HEK293 (cell line): ENCODE measurements at regions not wholly inside any gene's neighbourhood (a gene's known extent, or its start where the extent isn't known, plus 50 kb on each side); places are given as distances from the start of the nearest gene placed in this dataset.
"Not testable (repeated sequence)": the region's sequence is repeated elsewhere in the genome, so short reads cannot be mapped to it uniquely, and the experiment has no call there.

Source experiments
- CTCF ChIA-PET: fragments of 350-600 bp; formaldehyde crosslinking; extraction: SDS; loops from one replicate; lab custom pipeline; 2021; ENCODE audit warnings: antibody characterized with exemption; lab: Yijun Ruan, JAX
- POLR2A ChIA-PET: fragments of 300-600 bp; formaldehyde crosslinking; extraction: SDS; loops from one replicate; lab custom pipeline; 2020; ENCODE audit warnings: antibody characterized with exemption, inconsistent platforms; lab: Yijun Ruan, JAX
- H3K27ac ChIP-seq: fragments of 200-500 bp; sonication (Bioruptor generic); 2 replicates; pipeline ENCODE4 v1.5.1; 2014; ENCODE audit warnings: low read depth, low read length, control low read depth, inconsistent platforms; ENCODE audit errors: extremely low read depth
- H3K36me3 ChIP-seq, 2 experiments: fragments of 200-500 bp in 1 of 2; sonication (Bioruptor generic) in 1 of 2; 1 replicate in 1 of 2; 2 replicates in 1 of 2; pipeline ENCODE4 v1.5.1; 2014 to 2017; ENCODE audit warnings: inconsistent platforms in 2 of 2, low read length in 2 of 2; ENCODE audit not compliant: control insufficient read depth in 2 of 2, insufficient read depth in 1 of 2
- H3K4me1 ChIP-seq: fragments of 200-500 bp; sonication (Bioruptor generic); 2 replicates; pipeline ENCODE4 v1.5.1; 2014; ENCODE audit warnings: mild to moderate bottlenecking, low read length, inconsistent platforms; ENCODE audit not compliant: control insufficient read depth, insufficient read depth
- H3K4me3 ChIP-seq: 2 replicates; pipeline ENCODE4 v1.5.1; 2011; ENCODE audit warnings: low read depth, mild to moderate bottlenecking, control low read depth, low read length, moderate library complexity
- H3K9me3 ChIP-seq: fragments of 200-500 bp; sonication (Bioruptor generic); 2 replicates; pipeline ENCODE4 v1.5.1; 2014; ENCODE audit warnings: low read depth, low read length, inconsistent platforms; ENCODE audit not compliant: control insufficient read depth, insufficient read depth
- FEZF1 ChIP-seq: fragments of 450-650 bp; formaldehyde crosslinking; IDR thresholded peaks from 2 replicates; pipeline ENCODE4 v1.5.1; 2016; ENCODE audit warnings: missing biosample characterization, missing genetic modification characterization
- KLF10 ChIP-seq: fragments of 450-650 bp; IDR thresholded peaks from 2 replicates; pipeline ENCODE4 v1.5.1; 2018; ENCODE audit warnings: missing biosample characterization, mild to moderate bottlenecking, missing genetic modification characterization
- KLF7 ChIP-seq: fragments of 450-650 bp; formaldehyde crosslinking; IDR thresholded peaks from 2 replicates; pipeline ENCODE4 v1.5.1; 2016; ENCODE audit warnings: missing biosample characterization, missing genetic modification characterization, borderline replicate concordance
- OSR2 ChIP-seq: fragments of 450-650 bp; formaldehyde crosslinking; IDR thresholded peaks from 2 replicates; pipeline ENCODE4 v1.5.1; 2016; ENCODE audit warnings: missing biosample characterization, missing genetic modification characterization
- OVOL3 ChIP-seq: fragments of 450-650 bp; formaldehyde crosslinking; IDR thresholded peaks from 2 replicates; pipeline ENCODE4 v1.5.1; 2016; ENCODE audit warnings: missing biosample characterization, missing genetic modification characterization
- SCRT1 ChIP-seq: fragments of 450-650 bp; formaldehyde crosslinking; IDR thresholded peaks from 2 replicates; pipeline ENCODE4 v1.5.1; 2016; ENCODE audit warnings: missing biosample characterization, missing genetic modification characterization, borderline replicate concordance
- WT1 ChIP-seq: fragments of 450-650 bp; formaldehyde crosslinking; IDR thresholded peaks from 2 replicates; pipeline ENCODE4 v1.5.1; 2016; ENCODE audit warnings: missing biosample characterization, missing genetic modification characterization
- ZNF423 ChIP-seq: fragments of 450-650 bp; formaldehyde crosslinking; IDR thresholded peaks from 2 replicates; pipeline ENCODE4 v1.5.1; 2016; ENCODE audit warnings: missing biosample characterization, missing genetic modification characterization
- ZNF610 ChIP-seq: fragments of 450-650 bp; formaldehyde crosslinking; IDR thresholded peaks from 2 replicates; pipeline ENCODE4 v1.5.1; 2016; ENCODE audit warnings: missing biosample characterization, missing genetic modification characterization, borderline replicate concordance
- ZNF843 ChIP-seq: fragments of 450-650 bp; formaldehyde crosslinking; IDR thresholded peaks from 2 replicates; pipeline ENCODE4 v1.5.1; 2016; ENCODE audit warnings: missing biosample characterization, missing genetic modification characterization
- ZXDB ChIP-seq: fragments of 450-650 bp; formaldehyde crosslinking; IDR thresholded peaks from 2 replicates; pipeline ENCODE4 v1.5.1; 2016; ENCODE audit warnings: missing biosample characterization, missing genetic modification characterization
- TF ChIP-seq, protein P1 (sequence below): fragments of 450-650 bp; formaldehyde crosslinking; IDR thresholded peaks from 2 replicates; pipeline ENCODE4 v1.5.1; 2016; ENCODE audit warnings: missing biosample characterization, missing genetic modification characterization, borderline replicate concordance
- TF ChIP-seq, protein P2 (sequence below): fragments of 450-650 bp; formaldehyde crosslinking; IDR thresholded peaks from 2 replicates; pipeline ENCODE4 v1.5.1; 2017; ENCODE audit warnings: missing biosample characterization, missing genetic modification characterization
- TF ChIP-seq, protein P3 (sequence below): fragments of 450-650 bp; formaldehyde crosslinking; IDR thresholded peaks from 2 replicates; pipeline ENCODE4 v1.5.1; 2016; ENCODE audit warnings: missing biosample characterization, missing genetic modification characterization
- TF ChIP-seq, protein P4 (sequence below): fragments of 450-650 bp; formaldehyde crosslinking; IDR thresholded peaks from 2 replicates; pipeline ENCODE4 v1.5.1; 2016; ENCODE audit warnings: missing biosample characterization, missing genetic modification characterization, low read depth
- TF ChIP-seq, protein P5 (sequence below): fragments of 450-650 bp; formaldehyde crosslinking; IDR thresholded peaks from 2 replicates; pipeline ENCODE4 v1.5.1; 2016; ENCODE audit warnings: missing biosample characterization, missing genetic modification characterization
- TF ChIP-seq, protein P6 (sequence below): fragments of 450-650 bp; formaldehyde crosslinking; IDR thresholded peaks from 2 replicates; pipeline ENCODE4 v1.5.1; 2017; ENCODE audit warnings: missing biosample characterization, missing genetic modification characterization

DNA sequence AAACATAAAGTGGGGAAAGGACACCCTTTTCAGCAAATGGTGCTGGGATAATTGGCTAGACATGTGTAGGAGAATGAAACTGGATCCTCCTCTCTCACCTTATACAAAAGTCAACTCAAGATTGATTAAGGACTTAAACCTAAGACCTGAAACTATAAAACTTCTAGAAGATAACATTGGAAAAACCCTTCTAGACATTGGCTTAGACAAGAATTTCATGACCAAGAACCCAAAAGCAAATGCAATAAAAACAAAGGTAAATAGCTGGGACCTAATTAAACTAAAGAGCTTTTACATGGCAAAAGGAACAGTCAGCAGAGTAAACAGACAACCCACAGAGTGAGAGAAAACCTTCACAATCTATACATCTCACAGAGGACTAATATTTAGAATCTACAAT lies 55.4 kb upstream of the IGFBP5 start:
- POLR2A ChIA-PET, H3K4me1 ChIP-seq, CTCF ChIA-PET, H3K36me3 ChIP-seq, H3K4me3 ChIP-seq, H3K9me3 ChIP-seq: not testable (repeated sequence)
- peak; percentile 45; the same call in 1 of the 2 replicates for TF ChIP-seq ZXDB (tag by site-specific recombination)
- TF ChIP-seq, protein P1, sequence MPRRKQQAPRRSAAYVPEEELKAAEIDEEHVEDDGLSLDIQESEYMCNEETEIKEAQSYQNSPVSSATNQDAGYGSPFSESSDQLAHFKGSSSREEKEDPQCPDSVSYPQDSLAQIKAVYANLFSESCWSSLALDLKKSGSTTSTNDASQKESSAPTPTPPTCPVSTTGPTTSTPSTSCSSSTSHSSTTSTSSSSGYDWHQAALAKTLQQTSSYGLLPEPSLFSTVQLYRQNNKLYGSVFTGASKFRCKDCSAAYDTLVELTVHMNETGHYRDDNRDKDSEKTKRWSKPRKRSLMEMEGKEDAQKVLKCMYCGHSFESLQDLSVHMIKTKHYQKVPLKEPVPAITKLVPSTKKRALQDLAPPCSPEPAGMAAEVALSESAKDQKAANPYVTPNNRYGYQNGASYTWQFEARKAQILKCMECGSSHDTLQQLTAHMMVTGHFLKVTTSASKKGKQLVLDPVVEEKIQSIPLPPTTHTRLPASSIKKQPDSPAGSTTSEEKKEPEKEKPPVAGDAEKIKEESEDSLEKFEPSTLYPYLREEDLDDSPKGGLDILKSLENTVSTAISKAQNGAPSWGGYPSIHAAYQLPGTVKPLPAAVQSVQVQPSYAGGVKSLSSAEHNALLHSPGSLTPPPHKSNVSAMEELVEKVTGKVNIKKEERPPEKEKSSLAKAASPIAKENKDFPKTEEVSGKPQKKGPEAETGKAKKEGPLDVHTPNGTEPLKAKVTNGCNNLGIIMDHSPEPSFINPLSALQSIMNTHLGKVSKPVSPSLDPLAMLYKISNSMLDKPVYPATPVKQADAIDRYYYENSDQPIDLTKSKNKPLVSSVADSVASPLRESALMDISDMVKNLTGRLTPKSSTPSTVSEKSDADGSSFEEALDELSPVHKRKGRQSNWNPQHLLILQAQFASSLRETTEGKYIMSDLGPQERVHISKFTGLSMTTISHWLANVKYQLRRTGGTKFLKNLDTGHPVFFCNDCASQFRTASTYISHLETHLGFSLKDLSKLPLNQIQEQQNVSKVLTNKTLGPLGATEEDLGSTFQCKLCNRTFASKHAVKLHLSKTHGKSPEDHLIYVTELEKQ (tag by site-specific recombination), result peak; percentile 59; the same call in 1 of the 2 replicates
- TF ChIP-seq WT1 (tag by site-specific recombination), result peak; percentile 89
- TF ChIP-seq ZNF843 (tag by site-specific recombination), result peak; percentile 93
- TF ChIP-seq, protein P2, sequence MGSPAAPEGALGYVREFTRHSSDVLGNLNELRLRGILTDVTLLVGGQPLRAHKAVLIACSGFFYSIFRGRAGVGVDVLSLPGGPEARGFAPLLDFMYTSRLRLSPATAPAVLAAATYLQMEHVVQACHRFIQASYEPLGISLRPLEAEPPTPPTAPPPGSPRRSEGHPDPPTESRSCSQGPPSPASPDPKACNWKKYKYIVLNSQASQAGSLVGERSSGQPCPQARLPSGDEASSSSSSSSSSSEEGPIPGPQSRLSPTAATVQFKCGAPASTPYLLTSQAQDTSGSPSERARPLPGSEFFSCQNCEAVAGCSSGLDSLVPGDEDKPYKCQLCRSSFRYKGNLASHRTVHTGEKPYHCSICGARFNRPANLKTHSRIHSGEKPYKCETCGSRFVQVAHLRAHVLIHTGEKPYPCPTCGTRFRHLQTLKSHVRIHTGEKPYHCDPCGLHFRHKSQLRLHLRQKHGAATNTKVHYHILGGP, result peak; percentile 70
- 0 out of 2 replicates have a peak, but pooled peaks have one; percentile 17 for TF ChIP-seq KLF10
- TF ChIP-seq OVOL3 (tag by site-specific recombination), result peak; percentile 77; the same call in 1 of the 2 replicates
- 0 out of 2 replicates have a peak, but pooled peaks have one; percentile 34 for TF ChIP-seq ZNF423 (tag by site-specific recombination)
- peak; percentile 53; the same call in 1 of the 2 replicates for TF ChIP-seq SCRT1 (tag by site-specific recombination)
- TF ChIP-seq, protein P3, sequence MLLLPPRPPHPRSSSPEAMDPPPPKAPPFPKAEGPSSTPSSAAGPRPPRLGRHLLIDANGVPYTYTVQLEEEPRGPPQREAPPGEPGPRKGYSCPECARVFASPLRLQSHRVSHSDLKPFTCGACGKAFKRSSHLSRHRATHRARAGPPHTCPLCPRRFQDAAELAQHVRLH (tag by site-specific recombination), result peak; percentile 48; the same call in 1 of the 2 replicates
- peak; percentile 48; the same call in 1 of the 2 replicates for TF ChIP-seq KLF7 (tag by site-specific recombination)
- TF ChIP-seq, protein P4, sequence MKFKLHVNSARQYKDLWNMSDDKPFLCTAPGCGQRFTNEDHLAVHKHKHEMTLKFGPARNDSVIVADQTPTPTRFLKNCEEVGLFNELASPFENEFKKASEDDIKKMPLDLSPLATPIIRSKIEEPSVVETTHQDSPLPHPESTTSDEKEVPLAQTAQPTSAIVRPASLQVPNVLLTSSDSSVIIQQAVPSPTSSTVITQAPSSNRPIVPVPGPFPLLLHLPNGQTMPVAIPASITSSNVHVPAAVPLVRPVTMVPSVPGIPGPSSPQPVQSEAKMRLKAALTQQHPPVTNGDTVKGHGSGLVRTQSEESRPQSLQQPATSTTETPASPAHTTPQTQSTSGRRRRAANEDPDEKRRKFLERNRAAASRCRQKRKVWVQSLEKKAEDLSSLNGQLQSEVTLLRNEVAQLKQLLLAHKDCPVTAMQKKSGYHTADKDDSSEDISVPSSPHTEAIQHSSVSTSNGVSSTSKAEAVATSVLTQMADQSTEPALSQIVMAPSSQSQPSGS, result 0 out of 2 replicates have a peak, but pooled peaks have one; percentile 3
- peak; percentile 62; the same call in 1 of the 2 replicates for TF ChIP-seq OSR2 (tag by site-specific recombination)
- TF ChIP-seq, protein P5, sequence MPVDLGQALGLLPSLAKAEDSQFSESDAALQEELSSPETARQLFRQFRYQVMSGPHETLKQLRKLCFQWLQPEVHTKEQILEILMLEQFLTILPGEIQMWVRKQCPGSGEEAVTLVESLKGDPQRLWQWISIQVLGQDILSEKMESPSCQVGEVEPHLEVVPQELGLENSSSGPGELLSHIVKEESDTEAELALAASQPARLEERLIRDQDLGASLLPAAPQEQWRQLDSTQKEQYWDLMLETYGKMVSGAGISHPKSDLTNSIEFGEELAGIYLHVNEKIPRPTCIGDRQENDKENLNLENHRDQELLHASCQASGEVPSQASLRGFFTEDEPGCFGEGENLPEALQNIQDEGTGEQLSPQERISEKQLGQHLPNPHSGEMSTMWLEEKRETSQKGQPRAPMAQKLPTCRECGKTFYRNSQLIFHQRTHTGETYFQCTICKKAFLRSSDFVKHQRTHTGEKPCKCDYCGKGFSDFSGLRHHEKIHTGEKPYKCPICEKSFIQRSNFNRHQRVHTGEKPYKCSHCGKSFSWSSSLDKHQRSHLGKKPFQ (tag by site-specific recombination), result peak; percentile 73
- TF ChIP-seq FEZF1 (tag by site-specific recombination), result peak; percentile 97
- TF ChIP-seq, protein P6, sequence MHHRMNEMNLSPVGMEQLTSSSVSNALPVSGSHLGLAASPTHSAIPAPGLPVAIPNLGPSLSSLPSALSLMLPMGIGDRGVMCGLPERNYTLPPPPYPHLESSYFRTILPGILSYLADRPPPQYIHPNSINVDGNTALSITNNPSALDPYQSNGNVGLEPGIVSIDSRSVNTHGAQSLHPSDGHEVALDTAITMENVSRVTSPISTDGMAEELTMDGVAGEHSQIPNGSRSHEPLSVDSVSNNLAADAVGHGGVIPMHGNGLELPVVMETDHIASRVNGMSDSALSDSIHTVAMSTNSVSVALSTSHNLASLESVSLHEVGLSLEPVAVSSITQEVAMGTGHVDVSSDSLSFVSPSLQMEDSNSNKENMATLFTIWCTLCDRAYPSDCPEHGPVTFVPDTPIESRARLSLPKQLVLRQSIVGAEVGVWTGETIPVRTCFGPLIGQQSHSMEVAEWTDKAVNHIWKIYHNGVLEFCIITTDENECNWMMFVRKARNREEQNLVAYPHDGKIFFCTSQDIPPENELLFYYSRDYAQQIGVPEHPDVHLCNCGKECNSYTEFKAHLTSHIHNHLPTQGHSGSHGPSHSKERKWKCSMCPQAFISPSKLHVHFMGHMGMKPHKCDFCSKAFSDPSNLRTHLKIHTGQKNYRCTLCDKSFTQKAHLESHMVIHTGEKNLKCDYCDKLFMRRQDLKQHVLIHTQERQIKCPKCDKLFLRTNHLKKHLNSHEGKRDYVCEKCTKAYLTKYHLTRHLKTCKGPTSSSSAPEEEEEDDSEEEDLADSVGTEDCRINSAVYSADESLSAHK (tag by site-specific recombination), result peak; percentile 82
- TF ChIP-seq ZNF610 (tag by site-specific recombination), result 0 out of 2 replicates have a peak, but pooled peaks have one; percentile 14
- H3K27ac ChIP-seq, result peak overlapping the region; percentile 49; the same call in 1 of the 2 replicates

DNA sequence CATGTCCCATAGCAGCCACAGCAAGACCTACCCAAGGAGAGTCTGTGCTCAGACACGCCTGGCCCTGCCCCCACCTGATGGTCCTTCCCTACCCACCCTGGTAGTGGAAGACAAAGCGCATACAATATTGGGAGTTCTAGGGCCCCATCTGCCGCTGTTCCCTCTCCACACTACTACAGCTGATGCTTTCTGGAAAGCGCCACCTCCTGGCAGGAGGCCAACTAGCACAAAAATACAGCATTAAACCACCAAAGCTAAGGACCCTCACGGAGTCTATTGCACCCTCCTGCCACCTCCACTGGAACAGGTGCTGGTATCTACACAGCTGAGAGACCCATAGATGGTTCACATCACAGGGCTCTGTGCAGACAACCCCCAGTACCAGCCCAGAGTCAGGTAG lies 50.9 kb upstream of the IGFBP5 start:
- H3K4me3 ChIP-seq, H3K4me1 ChIP-seq, H3K9me3 ChIP-seq, POLR2A ChIA-PET, H3K36me3 ChIP-seq, H3K27ac ChIP-seq, CTCF ChIA-PET: not testable (repeated sequence)
